ENCODE measurements at regions not wholly inside any gene's neighbourhood (a gene's known extent, or its start where the extent isn't known, plus 50 kb on each side); places are given as distances from the start of the nearest gene placed in this dataset.

- Histone ChIP-seq H3K9me3 (ENCODE audit: control insufficient read depth, low read length) (no peaks in the 10 kb centered on the region), H3K18ac (ENCODE audit: low read depth in 1 of 2, low read length in 2 of 2) (no peak overlapping the region), H4K8ac (ENCODE audit: low read length) (no peak overlapping the region), H3K9ac (ENCODE audit: low read length) (no peak overlapping the region), H3K4me2 (ENCODE audit: low read length, poor library complexity, severe bottlenecking) (no peak overlapping the region), H3K4me1 (ENCODE audit: control insufficient read depth, insufficient read depth, low read depth, low read length) (peaks cover 2% of the 10 kb centered on the region), H3K36me3 (ENCODE audit: control insufficient read depth in 1 of 2, insufficient read depth in 2 of 2, low read depth in 1 of 2, low read length in 2 of 2) (peaks cover 31 to 52% of the 10 kb centered on the region in 2 experiments), H2AK5ac (ENCODE audit: low read length, severe bottlenecking) (no peak overlapping the region), H3K23ac (ENCODE audit: low read length in 2 of 2) (no peak overlapping the region), H3K4me3 (ENCODE audit: insufficient read depth in 1 of 2, low read depth in 1 of 2, low read length in 2 of 2) (no peak overlapping the region), H4K91ac (ENCODE audit: low read length) (no peak overlapping the region), H2BK5ac (ENCODE audit: low read depth, low read length, poor library complexity, severe bottlenecking) (no peak overlapping the region), H2AFZ (ENCODE audit: low read depth, low read length) (no peak overlapping the region), H3K14ac (ENCODE audit: low read length in 2 of 2) (no peak overlapping the region), H3K4ac (ENCODE audit: low read depth in 1 of 2, low read length in 2 of 2) (no peak overlapping the region), H3K79me1 (replicated peaks; ENCODE audit: low read length, poor library complexity, severe bottlenecking) (peaks cover 51% of the 10 kb centered on the region), H2BK12ac (ENCODE audit: low read length in 2 of 2) (no peak overlapping the region), H3K27me3 (ENCODE audit: control insufficient read depth in 1 of 2, insufficient read depth in 1 of 2, low read length in 2 of 2) (no peaks in the 10 kb centered on the region), H3K27ac (ENCODE audit: low read length, poor library complexity, severe bottlenecking) (no peak overlapping the region), H2BK120ac (ENCODE audit: low read depth, low read length) (no peak overlapping the region), H2BK15ac (ENCODE audit: low read depth, poor library complexity, severe bottlenecking) (no peak overlapping the region)
- no peak for DNase-seq
- WGBS: 100% methylated on average over 2 of the region's 4 CpGs
Measured at GRCh38 chr22:42207918-42208317, 62.5 kb downstream of the TCF20 start.

DNA sequence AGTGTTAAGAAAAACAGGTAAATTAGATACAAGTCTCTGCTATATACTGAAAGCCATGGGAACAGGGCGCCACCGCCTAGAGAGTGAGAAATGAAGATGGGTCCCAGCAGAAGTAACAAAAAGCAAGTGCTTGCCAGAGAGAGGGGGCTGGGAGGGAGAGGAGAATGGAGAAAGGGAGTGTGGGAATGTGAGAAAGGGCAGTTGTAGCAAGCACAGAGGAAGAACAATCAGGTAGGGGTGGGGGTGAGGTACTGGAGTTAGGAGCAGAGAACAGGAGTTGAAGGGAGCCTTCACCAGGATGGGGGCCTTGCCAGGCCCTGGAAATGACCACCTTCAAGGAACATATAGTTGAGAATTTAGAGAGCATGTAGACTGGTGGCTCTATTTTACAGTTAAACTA, 66.8 kb downstream of the TCF20 start:
- Histone ChIP-seq H3K79me1 (replicated peaks; ENCODE audit: low read length, poor library complexity, severe bottlenecking) (peaks cover 35% of the 10 kb centered on the region), H3K4me2 (ENCODE audit: low read length, poor library complexity, severe bottlenecking) (no peak overlapping the region)
- WGBS: 98% methylated on average over 2 of the region's 2 CpGs

DNA sequence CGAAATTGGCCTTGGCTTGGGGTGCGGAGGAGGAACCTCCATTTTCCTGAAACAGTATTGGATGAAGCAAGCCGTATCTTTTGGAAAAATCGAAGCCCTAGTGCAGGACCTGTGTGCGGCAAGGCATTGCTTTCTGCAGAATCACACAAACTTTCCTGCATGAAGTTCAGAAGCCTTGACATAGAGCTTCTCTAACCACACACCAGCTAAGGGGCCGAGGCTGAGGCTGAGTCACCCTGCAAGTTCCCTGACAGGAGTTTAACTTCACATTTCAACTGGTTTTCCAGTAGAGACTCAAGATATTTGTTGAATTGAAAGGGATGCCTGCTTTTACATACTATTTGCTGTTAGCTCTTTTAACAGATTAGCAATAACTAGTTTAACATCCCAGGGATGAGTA, 67.8 kb downstream of the TCF20 start:
- Histone ChIP-seq H4K8ac (ENCODE audit: low read length) (no peak overlapping the region), H3K9me3 (ENCODE audit: control insufficient read depth, low read length) (no peaks in the 10 kb centered on the region), H2BK5ac (ENCODE audit: low read depth, low read length, poor library complexity, severe bottlenecking) (no peak overlapping the region), H3K23ac (ENCODE audit: low read length in 2 of 2) (no peak overlapping the region), H3K4me1 (ENCODE audit: control insufficient read depth, insufficient read depth, low read depth, low read length) (peaks cover 5% of the 10 kb centered on the region), H2BK120ac (ENCODE audit: low read depth, low read length) (no peak overlapping the region), H2BK12ac (ENCODE audit: low read length in 2 of 2) (no peak overlapping the region), H3K36me3 (ENCODE audit: control insufficient read depth in 1 of 2, insufficient read depth in 2 of 2, low read depth in 1 of 2, low read length in 2 of 2) (peaks cover 4 to 16% of the 10 kb centered on the region in 2 experiments), H3K79me1 (replicated peaks; ENCODE audit: low read length, poor library complexity, severe bottlenecking) (peaks cover 29% of the 10 kb centered on the region), H2AK5ac (ENCODE audit: low read length, severe bottlenecking) (no peak overlapping the region), H3K18ac (ENCODE audit: low read depth in 1 of 2, low read length in 2 of 2) (no peak overlapping the region), H3K4me3 (ENCODE audit: insufficient read depth in 1 of 2, low read depth in 1 of 2, low read length in 2 of 2) (no peak overlapping the region), H3K4ac (ENCODE audit: low read depth in 1 of 2, low read length in 2 of 2) (no peak overlapping the region), H3K14ac (ENCODE audit: low read length in 2 of 2) (no peak overlapping the region), H3K4me2 (ENCODE audit: low read length, poor library complexity, severe bottlenecking) (no peak overlapping the region), H4K91ac (ENCODE audit: low read length) (no peak overlapping the region), H3K27me3 (ENCODE audit: control insufficient read depth in 1 of 2, insufficient read depth in 1 of 2, low read length in 2 of 2) (no peaks in the 10 kb centered on the region), H2BK15ac (ENCODE audit: low read depth, poor library complexity, severe bottlenecking) (no peak overlapping the region), H3K27ac (ENCODE audit: low read length, poor library complexity, severe bottlenecking) (no peak overlapping the region), H2AFZ (ENCODE audit: low read depth, low read length) (no peak overlapping the region), H3K9ac (ENCODE audit: low read length) (no peak overlapping the region)
- peak; percentile 53 for DNase-seq
- 81% methylated on average over 6 of the region's 6 CpGs for WGBS

More for the DNA sequence above, 66.8 kb downstream of the TCF20 start:
- no peak overlapping the region for H3K4ac ChIP-seq (ENCODE audit: low read depth in 1 of 2, low read length in 2 of 2)
- no peaks in the 10 kb centered on the region for H3K9me3 ChIP-seq (ENCODE audit: control insufficient read depth, low read length)
- no peak overlapping the region for H4K8ac ChIP-seq (ENCODE audit: low read length)
- no peak overlapping the region for H2AFZ ChIP-seq (ENCODE audit: low read depth, low read length)
- no peak overlapping the region for H3K9ac ChIP-seq (ENCODE audit: low read length)
- no peak overlapping the region for H2BK15ac ChIP-seq (ENCODE audit: low read depth, poor library complexity, severe bottlenecking)
- no peak overlapping the region for H2BK120ac ChIP-seq (ENCODE audit: low read depth, low read length)
- no peak overlapping the region for H3K27ac ChIP-seq (ENCODE audit: low read length, poor library complexity, severe bottlenecking)
- peak overlapping the region; percentile 58 for H2AK5ac ChIP-seq (ENCODE audit: low read length, severe bottlenecking)
- H3K23ac ChIP-seq (ENCODE audit: low read length in 2 of 2): no peak overlapping the region
- H4K91ac ChIP-seq (ENCODE audit: low read length): no peak overlapping the region
- no peak overlapping the region for H2BK5ac ChIP-seq (ENCODE audit: low read depth, low read length, poor library complexity, severe bottlenecking)
- H3K36me3 ChIP-seq (ENCODE audit: control insufficient read depth in 1 of 2, insufficient read depth in 2 of 2, low read depth in 1 of 2, low read length in 2 of 2): peaks cover 7 to 20% of the 10 kb centered on the region in 2 experiments
- no peak overlapping the region for H3K14ac ChIP-seq (ENCODE audit: low read length in 2 of 2)
- H3K4me1 ChIP-seq (ENCODE audit: control insufficient read depth, insufficient read depth, low read depth, low read length): peaks cover 7% of the 10 kb centered on the region
- DNase-seq: no peak
- no peaks in the 10 kb centered on the region for H3K27me3 ChIP-seq (ENCODE audit: control insufficient read depth in 1 of 2, insufficient read depth in 1 of 2, low read length in 2 of 2)
- no peak overlapping the region for H2BK12ac ChIP-seq (ENCODE audit: low read length in 2 of 2)
- H3K18ac ChIP-seq (ENCODE audit: low read depth in 1 of 2, low read length in 2 of 2): no peak overlapping the region
- H3K4me3 ChIP-seq (ENCODE audit: insufficient read depth in 1 of 2, low read depth in 1 of 2, low read length in 2 of 2): no peak overlapping the region

DNA sequence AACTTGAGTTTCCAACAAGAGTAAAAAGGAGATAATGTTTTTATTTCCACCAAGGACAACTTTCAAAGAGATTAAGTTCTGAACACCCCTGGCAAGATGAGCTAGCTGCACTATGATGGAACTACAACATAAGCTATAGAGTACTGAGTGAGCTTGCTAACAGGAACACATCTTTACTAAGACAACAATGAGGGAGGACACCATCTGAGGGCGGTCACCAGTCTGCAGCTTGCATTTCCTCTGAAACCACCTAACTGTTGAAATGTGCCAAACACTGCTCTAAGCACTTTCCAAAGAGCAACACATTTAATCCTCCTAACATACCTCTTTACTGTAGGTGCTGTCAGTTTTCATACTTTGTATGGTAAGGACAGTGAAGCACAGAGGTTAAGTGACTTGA, 68.4 kb downstream of the TCF20 start:
- Histone ChIP-seq H4K91ac (ENCODE audit: low read length) (no peak overlapping the region), H3K14ac (ENCODE audit: low read length in 2 of 2) (no peak overlapping the region), H2AFZ (ENCODE audit: low read depth, low read length) (no peak overlapping the region), H3K4me2 (ENCODE audit: low read length, poor library complexity, severe bottlenecking) (no peak overlapping the region), H4K8ac (ENCODE audit: low read length) (no peak overlapping the region), H2BK12ac (ENCODE audit: low read length in 2 of 2) (no peak overlapping the region), H3K27me3 (ENCODE audit: control insufficient read depth in 1 of 2, insufficient read depth in 1 of 2, low read length in 2 of 2) (no peaks in the 10 kb centered on the region), H3K9me3 (ENCODE audit: control insufficient read depth, low read length) (no peaks in the 10 kb centered on the region), H3K18ac (ENCODE audit: low read depth in 1 of 2, low read length in 2 of 2) (no peak overlapping the region), H3K79me1 (replicated peaks; ENCODE audit: low read length, poor library complexity, severe bottlenecking) (peaks cover 26% of the 10 kb centered on the region), H3K4ac (ENCODE audit: low read depth in 1 of 2, low read length in 2 of 2) (no peak overlapping the region), H3K23ac (ENCODE audit: low read length in 2 of 2) (no peak overlapping the region), H3K9ac (ENCODE audit: low read length) (no peak overlapping the region), H2BK120ac (ENCODE audit: low read depth, low read length) (no peak overlapping the region), H3K4me3 (ENCODE audit: insufficient read depth in 1 of 2, low read depth in 1 of 2, low read length in 2 of 2) (no peak overlapping the region), H2BK5ac (ENCODE audit: low read depth, low read length, poor library complexity, severe bottlenecking) (no peak overlapping the region), H2BK15ac (ENCODE audit: low read depth, poor library complexity, severe bottlenecking) (no peak overlapping the region), H3K4me1 (ENCODE audit: control insufficient read depth, insufficient read depth, low read depth, low read length) (peaks cover 5% of the 10 kb centered on the region), H2AK5ac (ENCODE audit: low read length, severe bottlenecking) (no peak overlapping the region), H3K36me3 (ENCODE audit: control insufficient read depth in 1 of 2, insufficient read depth in 2 of 2, low read depth in 1 of 2, low read length in 2 of 2) (peaks cover 4 to 16% of the 10 kb centered on the region in 2 experiments), H3K27ac (ENCODE audit: low read length, poor library complexity, severe bottlenecking) (no peak overlapping the region)
- WGBS: 100% methylated on average over 1 of the region's 1 CpG
- no peak for DNase-seq
